GM12878 (cell line): ENCODE measurements at regions not wholly inside any gene's neighbourhood (a gene's known extent, or its start where the extent isn't known, plus 50 kb on each side); places are given as distances from the start of the nearest gene placed in this dataset.

Experiments used
- ATAC-seq: fragments of 200-7000 bp; cut with Tn5 transposase; 3 replicates; pipeline ENCODE4 v1.9.1; 2020; ENCODE audit warnings: mild to moderate bottlenecking, moderate library complexity
- BruUV-seq: library from RNA; stranded (reverse); fragments of 400-500 nt; replicated peaks from 2 replicates; lab custom pipeline; 2021; lab: Mats Ljungman, UMichigan
- CTCF ChIA-PET: fragments of 300-600 bp; sonication (Branson Sonifier 250); formaldehyde crosslinking; extraction: SDS; loops from one replicate; lab custom pipeline; 2021; ENCODE audit warnings: inconsistent platforms; lab: Yijun Ruan, JAX
- POLR2A ChIA-PET: fragments of 350-600 bp; formaldehyde crosslinking; extraction: SDS; loops from one replicate; lab custom pipeline; 2021; ENCODE audit warnings: inconsistent platforms; lab: Charles Lee
- RAD21 ChIA-PET: fragments of 300-600 bp; sonication (Branson Sonifier 250); formaldehyde crosslinking; loops from one replicate; lab custom pipeline; 2023; ENCODE audit warnings: antibody characterized with exemption; ENCODE audit not compliant: unreplicated experiment; lab: Charles Lee
- SMC1A ChIA-PET: fragments of 300-600 bp; sonication (Branson Sonifier 250); formaldehyde crosslinking; loops from one replicate; lab custom pipeline; 2023; ENCODE audit not compliant: unreplicated experiment, uncharacterized antibody; lab: Charles Lee
- DNase-seq: peaks from one replicate; pipeline ENCODE4 v3.0.0-alpha.2; 2011; ENCODE audit warnings: low read depth, low spot score
- FAIRE-seq: peaks from 3 replicates; lab custom pipeline; 2011; peaks lifted over from hg19 to GRCh38; lab: Jason Lieb, UNC
- H2AFZ ChIP-seq: 2 replicates; pipeline ENCODE4 v1.6.0; 2011; ENCODE audit warnings: low read depth, low read length, control low read depth; ENCODE audit not compliant: control insufficient read depth
- H3K27ac ChIP-seq: 2 replicates; pipeline ENCODE4 v1.5.1; 2011; ENCODE audit warnings: control low read depth; ENCODE audit not compliant: control insufficient read depth, insufficient read depth
- H3K27me3 ChIP-seq, 2 experiments: replicated peaks in 1 of 2; 2 replicates each; pipeline versions ENCODE4 v1.6.0 to v1.6.1; 2011; ENCODE audit warnings: low read length in 1 of 2; ENCODE audit not compliant: control insufficient read depth in 2 of 2, insufficient read depth in 2 of 2
- H3K36me3 ChIP-seq, 2 experiments: 2 replicates each; pipeline ENCODE4 v1.5.1; 2011; ENCODE audit warnings: low read length in 1 of 2; ENCODE audit not compliant: control insufficient read depth in 2 of 2, insufficient read depth in 2 of 2
- H3K4me1 ChIP-seq: 2 replicates; pipeline ENCODE4 v1.6.1; 2011; ENCODE audit warnings: mild to moderate bottlenecking, low read length, moderate library complexity, mixed read lengths; ENCODE audit not compliant: control insufficient read depth, insufficient read depth
- H3K4me2 ChIP-seq: 2 replicates; pipeline ENCODE4 v1.6.0; 2011; ENCODE audit warnings: control low read depth; ENCODE audit not compliant: control insufficient read depth, insufficient read depth
- H3K4me3 ChIP-seq: fragments of 200-600 bp; sonication (generic); 2 replicates; pipeline ENCODE4 v1.5.1; 2016
- H3K79me2 ChIP-seq: 2 replicates; pipeline ENCODE4 v1.6.0; 2011; ENCODE audit warnings: low read length; ENCODE audit not compliant: control insufficient read depth, insufficient read depth
- H3K9ac ChIP-seq: 2 replicates; pipeline ENCODE4 v1.8.0; 2011; ENCODE audit warnings: low read length, control low read depth, mixed read lengths; ENCODE audit not compliant: control insufficient read depth, insufficient read depth
- H3K9me3 ChIP-seq: replicated peaks from 3 replicates; pipeline ENCODE4 v1.5.1; 2011; ENCODE audit warnings: mild to moderate bottlenecking, low read length; ENCODE audit not compliant: control insufficient read depth, insufficient read depth
- H4K20me1 ChIP-seq: 2 replicates; pipeline ENCODE4 v1.6.0; 2011; ENCODE audit not compliant: control insufficient read depth, insufficient read depth
- BCL3 ChIP-seq: IDR thresholded peaks from 2 replicates; pipeline ENCODE4 v1.6.1; 2011; ENCODE audit warnings: borderline replicate concordance, low read depth, mild to moderate bottlenecking, moderate library complexity, low read length; ENCODE audit not compliant: insufficient read depth, poor library complexity, severe bottlenecking
- CBX3 ChIP-seq: fragments of 200-600 bp; sonication (generic); IDR thresholded peaks from 2 replicates; pipeline ENCODE4 v1.6.1; 2016; ENCODE audit warnings: low read depth, borderline replicate concordance
- HDGF ChIP-seq: fragments of 450-650 bp; IDR thresholded peaks from 2 replicates; pipeline ENCODE4 v1.6.1; 2016; ENCODE audit warnings: antibody characterized with exemption
- PAX5 ChIP-seq: IDR thresholded peaks from 2 replicates; pipeline ENCODE4 v1.6.1; 2011; ENCODE audit warnings: low read depth, low read length, borderline replicate concordance
- RFX5 ChIP-seq: IDR thresholded peaks from 2 replicates; pipeline ENCODE4 v1.6.1; 2011; ENCODE audit warnings: low read depth, low read length, improper control_type of control experiment
- SUZ12 ChIP-seq: fragments of 200-600 bp; sonication (generic); IDR thresholded peaks from one replicate; pipeline ENCODE4 v1.6.1; 2018; ENCODE audit warnings: antibody characterized with exemption, mild to moderate bottlenecking; ENCODE audit not compliant: unreplicated experiment
- TARDBP ChIP-seq: IDR thresholded peaks from 2 replicates; pipeline ENCODE4 v1.6.1; 2016; ENCODE audit warnings: borderline replicate concordance
- WGBS: methylation state at CpG from one replicate; pipeline ENCODE4 v1.1.6; 2016; ENCODE audit warnings: low lambda C conversion rate; ENCODE audit not compliant: insufficient replicate concordance, insufficient coverage; ENCODE audit errors: missing lambda C conversion rate; 5-methylcytosine and 5-hydroxymethylcytosine counted together
- in situ Hi-C: fragments of 300-500 bp; cut with MboI; formaldehyde crosslinking; loops from 9 replicates; pipeline ENCODE4 v1.14.3; 2018; ENCODE audit warnings: mixed read lengths
- intact Hi-C: fragments of 100-400 bp; cut with micrococcal nuclease; formaldehyde crosslinking; loops from one replicate; pipeline ENCODE4 v1.14.2; 2022; ENCODE audit not compliant: unreplicated experiment
- TF ChIP-seq, protein P1 (sequence below): fragments of 450-650 bp; IDR thresholded peaks from 2 replicates; pipeline ENCODE4 v1.6.1; 2017; ENCODE audit warnings: borderline replicate concordance
- TF ChIP-seq, protein P2 (sequence below): fragments of 450-650 bp; IDR thresholded peaks from 2 replicates; pipeline ENCODE4 v1.6.1; 2017; ENCODE audit warnings: mild to moderate bottlenecking

DNA sequence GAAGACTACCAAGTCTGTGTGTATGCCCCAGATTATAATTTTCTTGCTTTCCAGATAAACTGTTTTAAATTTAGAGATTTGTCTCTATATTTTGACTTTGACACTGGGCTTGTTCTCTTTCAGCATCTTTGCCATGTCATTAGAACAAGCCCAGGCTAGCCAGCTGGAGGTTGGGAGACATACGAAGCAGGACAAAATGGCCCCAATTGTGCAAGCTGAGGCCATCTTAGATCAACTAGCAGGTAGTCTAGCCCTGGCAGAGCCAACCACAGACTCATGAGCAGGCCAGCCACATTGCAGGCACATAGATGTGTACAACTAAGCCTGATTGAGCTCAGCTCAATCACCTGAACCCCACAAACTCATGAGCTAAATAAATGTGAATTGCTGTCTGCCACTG lies 321.4 kb downstream of the ATP23 start:
- Histone ChIP-seq H3K9me3 (no peaks in the 10 kb centered on the region), H3K4me2 (no peak overlapping the region), H2AFZ (no peak overlapping the region), H3K9ac (no peak overlapping the region), H3K4me1 (no peaks in the 10 kb centered on the region), H3K79me2 (no peaks in the 10 kb centered on the region), H3K36me3 (no peaks in the 10 kb centered on the region), H4K20me1 (no peaks in the 10 kb centered on the region), H3K27me3 (no peaks in the 10 kb centered on the region), H3K27ac (no peak overlapping the region), H3K4me3 (no peak overlapping the region)
- in situ Hi-C loops (no loop called here), intact Hi-C loops (no loop called here)
- ChIA-PET CTCF (no interaction called here), RAD21 (no interaction called here), SMC1A (interaction anchor here (1.1 kb wide), 1 partner anchor 28 kb away, joined by 3 read pairs; no protein-coding TSS in a partner anchor), POLR2A (no interaction called here)
- 29% methylated on average over 1 of the region's 1 CpG for WGBS
- FAIRE-seq (no peak), DNase-seq (no peak), ATAC-seq (no peak)
- BruUV-seq, result no TSS peak
- TF ChIP-seq RFX5, result no peak
- TF ChIP-seq, protein P1, sequence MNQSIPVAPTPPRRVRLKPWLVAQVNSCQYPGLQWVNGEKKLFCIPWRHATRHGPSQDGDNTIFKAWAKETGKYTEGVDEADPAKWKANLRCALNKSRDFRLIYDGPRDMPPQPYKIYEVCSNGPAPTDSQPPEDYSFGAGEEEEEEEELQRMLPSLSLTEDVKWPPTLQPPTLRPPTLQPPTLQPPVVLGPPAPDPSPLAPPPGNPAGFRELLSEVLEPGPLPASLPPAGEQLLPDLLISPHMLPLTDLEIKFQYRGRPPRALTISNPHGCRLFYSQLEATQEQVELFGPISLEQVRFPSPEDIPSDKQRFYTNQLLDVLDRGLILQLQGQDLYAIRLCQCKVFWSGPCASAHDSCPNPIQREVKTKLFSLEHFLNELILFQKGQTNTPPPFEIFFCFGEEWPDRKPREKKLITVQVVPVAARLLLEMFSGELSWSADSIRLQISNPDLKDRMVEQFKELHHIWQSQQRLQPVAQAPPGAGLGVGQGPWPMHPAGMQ, result no peak
- TF ChIP-seq TARDBP, result no peak
- no peak for TF ChIP-seq HDGF
- TF ChIP-seq SUZ12, result no peak
- TF ChIP-seq PAX5, result no peak
- no peak for TF ChIP-seq BCL3
- TF ChIP-seq, protein P2, sequence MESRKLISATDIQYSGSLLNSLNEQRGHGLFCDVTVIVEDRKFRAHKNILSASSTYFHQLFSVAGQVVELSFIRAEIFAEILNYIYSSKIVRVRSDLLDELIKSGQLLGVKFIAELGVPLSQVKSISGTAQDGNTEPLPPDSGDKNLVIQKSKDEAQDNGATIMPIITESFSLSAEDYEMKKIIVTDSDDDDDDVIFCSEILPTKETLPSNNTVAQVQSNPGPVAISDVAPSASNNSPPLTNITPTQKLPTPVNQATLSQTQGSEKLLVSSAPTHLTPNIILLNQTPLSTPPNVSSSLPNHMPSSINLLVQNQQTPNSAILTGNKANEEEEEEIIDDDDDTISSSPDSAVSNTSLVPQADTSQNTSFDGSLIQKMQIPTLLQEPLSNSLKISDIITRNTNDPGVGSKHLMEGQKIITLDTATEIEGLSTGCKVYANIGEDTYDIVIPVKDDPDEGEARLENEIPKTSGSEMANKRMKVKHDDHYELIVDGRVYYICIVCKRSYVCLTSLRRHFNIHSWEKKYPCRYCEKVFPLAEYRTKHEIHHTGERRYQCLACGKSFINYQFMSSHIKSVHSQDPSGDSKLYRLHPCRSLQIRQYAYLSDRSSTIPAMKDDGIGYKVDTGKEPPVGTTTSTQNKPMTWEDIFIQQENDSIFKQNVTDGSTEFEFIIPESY, result no peak
- TF ChIP-seq CBX3, result no peak
